ENCODE measurements at regions not wholly inside any gene's neighbourhood (a gene's known extent, or its start where the extent isn't known, plus 50 kb on each side); places are given as distances from the start of the nearest gene placed in this dataset.

GRCh38 chr12:67370979-67371378 is 101.8 kb downstream of the CAND1 start:
- no peak for DNase-seq (ENCODE audit: low spot score)

GRCh38 chr12:67377021-67377420 is 107.9 kb downstream of the CAND1 start:
- DNase-seq (ENCODE audit: low spot score): no peak

- no peak for DNase-seq (ENCODE audit: low spot score)
Observed at GRCh38 chr12:67377541-67377940, 108.4 kb downstream of the CAND1 start.

GRCh38 chr12:67382241-67382871 is 113.2 kb downstream of the CAND1 start:
- DNase-seq (ENCODE audit: low spot score): no peak

GRCh38 chr12:67386869-67387565 is 117.9 kb downstream of the CAND1 start:
- no peak for DNase-seq (ENCODE audit: low spot score)

GRCh38 chr12:67388331-67389138 is 119.4 kb downstream of the CAND1 start:
- no peak for DNase-seq (ENCODE audit: low spot score)

- no peak for DNase-seq (ENCODE audit: low spot score)
Observed at GRCh38 chr12:67390273-67390672, 121.1 kb downstream of the CAND1 start.

- no peak for DNase-seq (ENCODE audit: low spot score)
Observed at GRCh38 chr12:67391034-67391433, 121.9 kb downstream of the CAND1 start.

GRCh38 chr12:67391656-67392055 is 122.5 kb downstream of the CAND1 start:
- DNase-seq (ENCODE audit: low spot score): no peak

- DNase-seq (ENCODE audit: low spot score): no peak
Observed at GRCh38 chr12:67394550-67394949, 125.4 kb downstream of the CAND1 start.

- DNase-seq (ENCODE audit: low spot score): no peak
Observed at GRCh38 chr12:67400742-67401141, 131.6 kb downstream of the CAND1 start.

- DNase-seq (ENCODE audit: low spot score): no peak
Observed at GRCh38 chr12:67410246-67410645, 141.1 kb downstream of the CAND1 start.

- no peak for DNase-seq (ENCODE audit: low spot score)
Observed at GRCh38 chr12:67410667-67411067, 141.5 kb downstream of the CAND1 start.

- DNase-seq (ENCODE audit: low spot score): no peak
Observed at GRCh38 chr12:67411562-67411961, 142.4 kb downstream of the CAND1 start.

- DNase-seq (ENCODE audit: low spot score): no peak
Observed at GRCh38 chr12:67413577-67413976, 144.4 kb downstream of the CAND1 start.

GRCh38 chr12:67414011-67414715 is 145.0 kb downstream of the CAND1 start:
- DNase-seq (ENCODE audit: low spot score): no peak

GRCh38 chr12:67415473-67415872 is 146.3 kb downstream of the CAND1 start:
- no peak for DNase-seq (ENCODE audit: low spot score)

- no peak for DNase-seq (ENCODE audit: low spot score)
Observed at GRCh38 chr12:67419810-67420209, 150.7 kb downstream of the CAND1 start.

GRCh38 chr12:67420506-67420905 is 151.3 kb downstream of the CAND1 start:
- no peak for DNase-seq (ENCODE audit: low spot score)

- DNase-seq (ENCODE audit: low spot score): no peak
Observed at GRCh38 chr12:67422081-67422480, 152.9 kb downstream of the CAND1 start.

GRCh38 chr12:67424784-67425183 is 155.6 kb downstream of the CAND1 start:
- DNase-seq (ENCODE audit: low spot score): no peak

- no peak for DNase-seq (ENCODE audit: low spot score)
Observed at GRCh38 chr12:67425394-67425793, 156.2 kb downstream of the CAND1 start.
